Panc1 (cell line): ENCODE measurements at regions not wholly inside any gene's neighbourhood (a gene's known extent, or its start where the extent isn't known, plus 50 kb on each side); places are given as distances from the start of the nearest gene placed in this dataset.

Experiments
- ATAC-seq: fragments of 200-7000 bp; cut with Tn5 transposase; 2 replicates; pipeline ENCODE4 v1.9.1; 2020; ENCODE audit warnings: mild to moderate bottlenecking, moderate library complexity
- BruUV-seq: library from RNA; stranded (reverse); fragments of 400-500 nt; replicated peaks from 2 replicates; lab custom pipeline; 2021; lab: Mats Ljungman, UMichigan
- CTCF ChIA-PET: fragments of 300-600 bp; sonication (Branson Sonifier 250); formaldehyde crosslinking; loops from one replicate; lab custom pipeline; 2022; ENCODE audit warnings: antibody characterized with exemption; lab: Charles Lee
- POLR2A ChIA-PET: fragments of 300-600 bp; sonication (Branson Sonifier 250); formaldehyde crosslinking; loops from one replicate; lab custom pipeline; 2022; ENCODE audit warnings: antibody characterized with exemption; lab: Charles Lee
- DNase-seq: peaks from one replicate; pipeline ENCODE4 v3.0.0-alpha.2; 2010; ENCODE audit warnings: low read depth, low spot score
- H3K27ac ChIP-seq: 2 replicates; pipeline ENCODE4 v1.5.1; 2011; ENCODE audit warnings: mild to moderate bottlenecking, low read length, inconsistent platforms
- H3K27me3 ChIP-seq: fragments of 200-500 bp; sonication (Bioruptor generic); 2 replicates; pipeline ENCODE4 v1.6.0; 2014; ENCODE audit warnings: low read length, inconsistent platforms; ENCODE audit not compliant: control insufficient read depth, insufficient read depth
- H3K36me3 ChIP-seq: fragments of 200-500 bp; sonication (Bioruptor generic); 2 replicates; pipeline ENCODE4 v1.5.1; 2014; ENCODE audit warnings: inconsistent platforms, mild to moderate bottlenecking, low read length, moderate library complexity; ENCODE audit not compliant: control insufficient read depth, insufficient read depth
- H3K4me1 ChIP-seq: 2 replicates; pipeline ENCODE4 v1.5.1; 2011; ENCODE audit warnings: inconsistent platforms, mild to moderate bottlenecking, low read length, moderate library complexity; ENCODE audit not compliant: control insufficient read depth, insufficient read depth
- H3K4me3 ChIP-seq, 2 experiments: 2 replicates each; pipeline ENCODE4 v1.5.1; 2011 to 2012; ENCODE audit warnings: low read depth in 2 of 2, low read length in 2 of 2, mild to moderate bottlenecking in 2 of 2, inconsistent platforms in 1 of 2, moderate library complexity in 1 of 2
- H3K9me3 ChIP-seq: fragments of 200-500 bp; sonication (Bioruptor generic); 2 replicates; pipeline ENCODE4 v1.5.1; 2014; ENCODE audit warnings: low read depth, mild to moderate bottlenecking, inconsistent platforms, low read length, moderate library complexity; ENCODE audit not compliant: control insufficient read depth, insufficient read depth
- CTCF ChIP-seq: fragments of 450-650 bp; IDR thresholded peaks from 2 replicates; pipeline ENCODE4 v1.5.1; 2017; ENCODE audit warnings: mild to moderate bottlenecking
- POLR2AphosphoS5 ChIP-seq: IDR thresholded peaks from 2 replicates; pipeline ENCODE4 v1.6.1; 2012; ENCODE audit warnings: mild to moderate bottlenecking, low read depth, low read length, moderate library complexity
- REST ChIP-seq, 2 experiments: IDR thresholded peaks; 2 replicates each; pipeline ENCODE4 v1.6.1; 2011 to 2012; ENCODE audit warnings: low read depth in 2 of 2, control low read depth in 1 of 2, low read length in 1 of 2, mild to moderate bottlenecking in 1 of 2, moderate library complexity in 1 of 2; ENCODE audit not compliant: insufficient read depth in 1 of 2
- SIN3A ChIP-seq: IDR thresholded peaks from 2 replicates; pipeline ENCODE4 v1.6.1; 2012; ENCODE audit warnings: low read depth, mild to moderate bottlenecking, low read length, moderate library complexity, borderline replicate concordance; ENCODE audit not compliant: insufficient read depth
- TCF7L2 ChIP-seq: IDR thresholded peaks from 2 replicates; pipeline ENCODE4 v1.6.1; 2011; ENCODE audit warnings: mild to moderate bottlenecking, low read depth, low read length, inconsistent platforms
- in situ Hi-C: cut with HindIII; loops from 2 replicates; pipeline ENCODE4 v1.10.0; 2016; ENCODE audit warnings: low sequenced_read_pairs, low pct_unique_long_range_greater_than_20kb
- intact Hi-C: fragments of 100-400 bp; cut with micrococcal nuclease; formaldehyde crosslinking; loops from one replicate; pipeline ENCODE4 v1.10.0; 2022; ENCODE audit not compliant: unreplicated experiment

- BruUV-seq = no TSS peak
Measured at GRCh38 chr4:104113850-104114249, 380.8 kb downstream of the CXXC4 start.

GRCh38 chr4:104099141-104099540, 379.4 kb upstream of the TACR3 start:
- TF ChIP-seq TCF7L2 (no peak), REST (IDR thresholded peaks at IDR 0.05; ENCODE audit: insufficient read depth in 1 of 2, low read depth in 2 of 2, low read length in 1 of 2) (no peak), CTCF (no peak), SIN3A (no peak), POLR2AphosphoS5 (no peak)
- no peaks in the 10 kb centered on the region for H3K4me1 ChIP-seq
- DNase-seq = no peak
- H3K27ac ChIP-seq = no peak overlapping the region
- ChIA-PET POLR2A (no interaction called here), CTCF (no interaction called here)
- H3K4me3 ChIP-seq = no peak overlapping the region
- BruUV-seq = no TSS peak
- ATAC-seq = no peak
- in situ Hi-C loops = no loop called here
- H3K9me3 ChIP-seq = no peaks in the 10 kb centered on the region
- intact Hi-C loops = no loop called here
- H3K36me3 ChIP-seq = no peaks in the 10 kb centered on the region
- no peaks in the 10 kb centered on the region for H3K27me3 ChIP-seq

More at GRCh38 chr4:104113850-104114249, 380.8 kb downstream of the CXXC4 start:
- in situ Hi-C loops (no loop called here), intact Hi-C loops (no loop called here)
- DNase-seq = no peak
- H3K36me3 ChIP-seq = no peaks in the 10 kb centered on the region
- no peak for ATAC-seq
- H3K4me1 ChIP-seq = no peaks in the 10 kb centered on the region
- H3K27ac ChIP-seq = no peak overlapping the region
- ChIA-PET POLR2A (no interaction called here), CTCF (no interaction called here)
- H3K27me3 ChIP-seq = no peaks in the 10 kb centered on the region
- TF ChIP-seq CTCF = no peak
- TF ChIP-seq POLR2AphosphoS5 = no peak
- no peak for TF ChIP-seq TCF7L2
- no peak for TF ChIP-seq SIN3A
- no peak for TF ChIP-seq REST (IDR thresholded peaks at IDR 0.05; ENCODE audit: insufficient read depth in 1 of 2, low read depth in 2 of 2, low read length in 1 of 2)
- no peaks in the 10 kb centered on the region for H3K9me3 ChIP-seq
- H3K4me3 ChIP-seq = no peak overlapping the region
